ENCODE measurements at regions not wholly inside any gene's neighbourhood (a gene's known extent, or its start where the extent isn't known, plus 50 kb on each side); places are given as distances from the start of the nearest gene placed in this dataset.

- Histone ChIP-seq H3K4me3 (no peak overlapping the region), H3K4me1 (no peaks in the 10 kb centered on the region), H3K9me3 (no peaks in the 10 kb centered on the region), H3K27me3 (no peaks in the 10 kb centered on the region), H3K36me3 (replicated peaks in 1 of 2; ENCODE audit: insufficient read depth in 1 of 2, low read depth in 2 of 2) (no peaks in the 10 kb centered on the region), H3K27ac (no peak overlapping the region)
- TF ChIP-seq POLR2A (IDR thresholded peaks at IDR 0.05) (no peak), CTCF (IDR thresholded peaks at IDR 0.05) (no peak)
- no peak for ATAC-seq
- intact Hi-C loops (cut with DNase I), result no loop called here
- DNase-seq, result no peak
- 69 to 73% methylated on average over 2 of the region's 2 CpGs for WGBS, 2 donors
Measured at GRCh38 chr5:18563853-18564252, 929.6 kb downstream of the TAF11L14 start.

DNA sequence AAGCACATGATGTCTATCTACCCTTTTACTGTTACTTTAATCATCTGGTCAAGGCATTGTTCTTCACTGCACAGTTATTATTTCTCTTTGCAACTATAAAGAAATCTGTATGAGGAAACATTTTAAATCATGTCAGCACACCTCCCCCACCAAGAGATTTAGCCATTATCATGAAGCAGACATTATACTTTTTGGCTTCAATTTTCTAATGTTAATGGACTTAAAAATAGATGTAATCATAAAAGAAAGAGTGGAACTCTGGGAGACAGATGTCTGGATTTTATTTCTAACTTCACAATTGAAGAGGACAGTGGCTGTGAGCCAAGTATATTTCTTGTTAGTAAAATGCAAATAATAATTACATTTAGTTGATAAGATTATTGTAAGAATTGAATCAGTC, 932.4 kb downstream of the TAF11L14 start:
- Histone ChIP-seq H3K27ac (no peak overlapping the region), H3K27me3 (no peaks in the 10 kb centered on the region), H3K4me1 (no peaks in the 10 kb centered on the region), H3K4me3 (no peak overlapping the region), H3K36me3 (replicated peaks in 1 of 2; ENCODE audit: insufficient read depth in 1 of 2, low read depth in 2 of 2) (no peaks in the 10 kb centered on the region), H3K9me3 (no peaks in the 10 kb centered on the region)
- no peak for DNase-seq
- TF ChIP-seq POLR2A (IDR thresholded peaks at IDR 0.05), result no peak
- intact Hi-C loops (cut with DNase I), result no loop called here
- ATAC-seq, result no peak

DNA sequence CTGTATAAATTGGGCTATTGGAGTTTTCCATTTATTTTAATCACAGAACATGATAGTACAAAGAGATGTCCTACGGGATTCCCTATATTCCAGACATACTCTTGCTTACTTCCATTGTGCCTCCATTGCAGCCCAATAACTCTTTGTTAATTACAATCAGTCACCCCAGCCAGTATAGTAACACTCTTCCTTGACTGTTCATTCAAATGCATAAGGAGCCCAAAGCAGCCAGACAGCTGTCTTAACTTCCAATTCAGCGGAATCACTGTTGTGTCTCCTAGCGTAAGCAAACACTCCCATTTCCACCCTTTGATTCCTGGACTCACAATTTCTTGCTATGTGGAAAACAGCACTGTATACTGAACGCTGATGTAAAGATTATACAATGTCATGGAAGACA, 942.3 kb downstream of the TAF11L14 start:
- no peak overlapping the region for H3K4me3 ChIP-seq
- 59 to 64% methylated on average over 4 of the region's 4 CpGs for WGBS, 2 donors
- no peak overlapping the region for H3K27ac ChIP-seq
- TF ChIP-seq POLR2A (IDR thresholded peaks at IDR 0.05), result no peak
- no peak for TF ChIP-seq CTCF (IDR thresholded peaks at IDR 0.05)
- intact Hi-C loops (cut with DNase I), result no loop called here
- ATAC-seq, result no peak
- H3K4me1 ChIP-seq, result no peaks in the 10 kb centered on the region
- no peaks in the 10 kb centered on the region for H3K27me3 ChIP-seq
- no peaks in the 10 kb centered on the region for H3K9me3 ChIP-seq
- H3K36me3 ChIP-seq (replicated peaks in 1 of 2; ENCODE audit: insufficient read depth in 1 of 2, low read depth in 2 of 2), result no peaks in the 10 kb centered on the region
- no peak for DNase-seq

DNA sequence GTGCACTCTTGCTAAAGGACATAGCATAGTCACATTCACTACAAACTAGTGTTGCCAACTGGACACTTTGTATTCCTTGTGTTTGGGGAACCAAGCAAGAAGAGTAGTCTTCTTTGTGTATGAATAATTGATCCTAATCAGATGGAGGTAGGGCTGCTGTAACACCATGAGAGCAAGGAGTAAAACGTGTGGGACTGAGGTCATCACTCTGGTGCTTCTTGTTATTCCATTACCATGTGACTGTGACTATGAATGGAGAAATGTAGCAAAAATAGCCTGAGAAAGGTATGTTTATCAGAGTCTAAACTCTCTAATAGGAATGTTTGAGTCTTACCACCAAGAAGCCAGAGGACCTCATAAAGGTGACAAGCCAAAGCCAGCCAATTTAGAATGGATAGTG, 966.9 kb downstream of the TAF11L14 start:
- intact Hi-C loops (cut with DNase I), result no loop called here
- Histone ChIP-seq H3K27ac (no peak overlapping the region), H3K4me1 (no peaks in the 10 kb centered on the region), H3K9me3 (no peaks in the 10 kb centered on the region), H3K27me3 (no peaks in the 10 kb centered on the region), H3K4me3 (no peak overlapping the region), H3K36me3 (replicated peaks in 1 of 2; ENCODE audit: insufficient read depth in 1 of 2, low read depth in 2 of 2) (no peaks in the 10 kb centered on the region)
- DNase-seq (no peak), ATAC-seq (no peak)
- no peak for TF ChIP-seq POLR2A (IDR thresholded peaks at IDR 0.05)
- WGBS, 2 donors, result 26 to 33% methylated on average over 1 of the region's 1 CpG

- WGBS, 2 donors, result 43 to 52% methylated on average over 1 of the region's 1 CpG
- no peaks in the 10 kb centered on the region for H3K36me3 ChIP-seq (replicated peaks in 1 of 2; ENCODE audit: insufficient read depth in 1 of 2, low read depth in 2 of 2)
Measured at GRCh38 chr5:18602402-18602801, 968.1 kb downstream of the TAF11L14 start.

More at GRCh38 chr5:18602402-18602801, 968.1 kb downstream of the TAF11L14 start:
- no peaks in the 10 kb centered on the region for H3K4me1 ChIP-seq
- ATAC-seq, result no peak
- H3K9me3 ChIP-seq, result no peaks in the 10 kb centered on the region
- no peak overlapping the region for H3K27ac ChIP-seq
- no peak for DNase-seq
- no peak overlapping the region for H3K4me3 ChIP-seq
- intact Hi-C loops (cut with DNase I), result no loop called here
- no peaks in the 10 kb centered on the region for H3K27me3 ChIP-seq
- TF ChIP-seq CTCF (IDR thresholded peaks at IDR 0.05) (no peak), POLR2A (IDR thresholded peaks at IDR 0.05) (no peak)

Measured in body of pancreas (tissue), 4 donors.